ENCODE measurements at regions not wholly inside any gene's neighbourhood (a gene's known extent, or its start where the extent isn't known, plus 50 kb on each side); places are given as distances from the start of the nearest gene placed in this dataset.

DNA sequence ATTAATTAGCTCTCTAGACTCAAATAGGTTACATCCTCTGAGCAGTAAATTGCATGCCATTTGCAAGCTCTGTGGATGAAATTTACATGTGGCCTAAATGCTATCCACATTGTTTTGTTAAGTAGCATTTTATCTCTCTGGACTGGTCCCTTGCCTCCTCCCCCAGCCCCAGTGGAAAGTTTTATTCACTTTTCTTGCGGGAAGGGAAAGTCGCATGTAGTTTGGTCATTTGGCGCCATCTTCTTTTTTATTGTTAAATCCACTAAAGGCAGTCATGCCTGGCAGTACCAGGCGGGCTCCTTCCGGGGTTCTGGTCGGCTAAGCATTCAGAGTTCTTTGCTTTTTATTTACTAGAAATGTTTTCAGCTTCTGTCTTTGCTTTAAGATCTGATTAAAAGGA is 188.7 kb downstream of the TM9SF2 start:
- TF ChIP-seq, protein P1, sequence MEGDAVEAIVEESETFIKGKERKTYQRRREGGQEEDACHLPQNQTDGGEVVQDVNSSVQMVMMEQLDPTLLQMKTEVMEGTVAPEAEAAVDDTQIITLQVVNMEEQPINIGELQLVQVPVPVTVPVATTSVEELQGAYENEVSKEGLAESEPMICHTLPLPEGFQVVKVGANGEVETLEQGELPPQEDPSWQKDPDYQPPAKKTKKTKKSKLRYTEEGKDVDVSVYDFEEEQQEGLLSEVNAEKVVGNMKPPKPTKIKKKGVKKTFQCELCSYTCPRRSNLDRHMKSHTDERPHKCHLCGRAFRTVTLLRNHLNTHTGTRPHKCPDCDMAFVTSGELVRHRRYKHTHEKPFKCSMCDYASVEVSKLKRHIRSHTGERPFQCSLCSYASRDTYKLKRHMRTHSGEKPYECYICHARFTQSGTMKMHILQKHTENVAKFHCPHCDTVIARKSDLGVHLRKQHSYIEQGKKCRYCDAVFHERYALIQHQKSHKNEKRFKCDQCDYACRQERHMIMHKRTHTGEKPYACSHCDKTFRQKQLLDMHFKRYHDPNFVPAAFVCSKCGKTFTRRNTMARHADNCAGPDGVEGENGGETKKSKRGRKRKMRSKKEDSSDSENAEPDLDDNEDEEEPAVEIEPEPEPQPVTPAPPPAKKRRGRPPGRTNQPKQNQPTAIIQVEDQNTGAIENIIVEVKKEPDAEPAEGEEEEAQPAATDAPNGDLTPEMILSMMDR (IDR thresholded peaks at IDR 0.05; ENCODE audit: borderline replicate concordance, extremely low read depth, low read length, poor library complexity, severe bottlenecking), result no peak
- no peak for TF ChIP-seq EZH2 (IDR thresholded peaks at IDR 0.05; ENCODE audit: borderline replicate concordance, low read depth, low read length, severe bottlenecking)
